BLaER1 treated with 17β-estradiol and CSF1 and Interleukin-3, amounts not matched to agents 10 nM and 100 nM (cell line): ENCODE measurements at regions not wholly inside any gene's neighbourhood (a gene's known extent, or its start where the extent isn't known, plus 50 kb on each side); places are given as distances from the start of the nearest gene placed in this dataset.

Source experiments
- H3K27ac ChIP-seq, 11 experiments: shearing (Covaris generic); formaldehyde crosslinking; 2 replicates each; pipeline ENCODE4 v1.8.1; 2022
- H3K27me3 ChIP-seq, 11 experiments: shearing (Covaris generic); formaldehyde crosslinking; 2 replicates each; pipeline ENCODE4 v1.8.1; 2022
- H3K36me3 ChIP-seq, 11 experiments: shearing (Covaris generic); formaldehyde crosslinking; 2 replicates each; pipeline ENCODE4 v1.8.1; 2022
- H3K4me1 ChIP-seq, 10 experiments: shearing (Covaris generic); formaldehyde crosslinking; 2 replicates each; pipeline ENCODE4 v1.8.1; 2022
- H3K4me2 ChIP-seq, 11 experiments: shearing (Covaris generic); formaldehyde crosslinking; 2 replicates each; pipeline ENCODE4 v1.8.1; 2022
- H3K4me3 ChIP-seq, 10 experiments: shearing (Covaris generic); formaldehyde crosslinking; 2 replicates each; pipeline ENCODE4 v1.8.1; 2022
- H3K9ac ChIP-seq, 11 experiments: shearing (Covaris generic); formaldehyde crosslinking; 2 replicates each; pipeline ENCODE4 v1.8.1; 2022
- H3K9me3 ChIP-seq, 11 experiments: shearing (Covaris generic); formaldehyde crosslinking; replicated peaks in 1 of 11; 2 replicates each; pipeline ENCODE4 v1.8.1; 2022
- H4K20me1 ChIP-seq, 11 experiments: shearing (Covaris generic); formaldehyde crosslinking; 2 replicates each; pipeline ENCODE4 v1.8.1; 2022
- Cebpa-rat ChIP-seq, 11 experiments: shearing (Covaris generic); IDR thresholded peaks; 2 replicates each; pipeline ENCODE4 v1.8.1; 2022

DNA sequence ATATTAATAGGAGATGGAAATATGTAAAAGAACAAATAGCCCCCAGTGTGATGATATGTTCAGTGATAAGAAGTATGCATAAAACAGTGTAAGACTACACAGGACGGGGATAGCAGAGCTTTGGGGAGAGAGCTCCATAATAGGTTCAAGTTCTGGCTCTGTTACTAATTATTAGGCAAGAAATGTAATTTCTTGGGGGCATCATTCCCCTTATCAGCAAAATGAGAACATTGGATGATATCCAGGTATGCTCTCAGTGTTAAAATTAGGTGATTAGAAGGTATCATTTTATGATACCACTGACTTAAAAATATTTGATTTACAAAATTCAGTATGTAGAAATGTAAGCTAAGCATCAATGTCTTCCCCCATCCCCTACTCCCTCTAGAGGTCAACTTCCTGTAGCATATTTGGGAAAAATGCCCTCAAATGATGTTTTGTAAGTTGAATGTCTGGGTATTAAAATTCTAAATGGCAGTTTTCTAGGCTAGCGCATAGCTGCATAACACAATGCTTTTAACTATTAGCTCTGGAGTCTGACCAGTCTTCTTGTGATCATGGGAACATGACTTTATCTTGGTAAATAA lies 585.7 kb upstream of the CAMK1G start:
- TF ChIP-seq Cebpa-rat (IDR thresholded peaks at IDR 0.05) = no peak
- H3K9me3 ChIP-seq = no peaks in the 10 kb centered on the region

DNA sequence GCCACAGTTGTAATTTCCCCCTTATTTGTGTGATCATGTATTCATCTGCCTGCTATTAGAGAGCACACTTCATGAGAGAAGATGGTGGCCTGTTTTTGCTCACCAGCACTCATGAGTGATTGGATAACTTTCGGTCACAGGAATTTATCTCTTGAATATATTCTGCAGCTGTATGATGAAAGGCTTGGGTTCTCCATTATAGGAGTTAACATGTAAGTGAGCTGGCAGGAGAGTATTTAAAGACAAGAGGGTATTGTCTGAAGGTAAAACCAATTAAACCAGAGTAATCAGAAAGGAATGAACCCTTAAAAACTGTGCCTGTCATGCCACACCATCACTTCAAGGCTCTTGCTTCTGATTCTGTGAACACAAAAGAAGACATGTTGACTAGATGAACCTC lies 574.9 kb upstream of the CAMK1G start:
- H3K27me3 ChIP-seq = no peaks in the 10 kb centered on the region
- no peak for TF ChIP-seq Cebpa-rat (IDR thresholded peaks at IDR 0.05)

More for the DNA sequence above, 585.7 kb upstream of the CAMK1G start:
- no peak overlapping the region for H3K4me3 ChIP-seq
- H4K20me1 ChIP-seq = no peaks in the 10 kb centered on the region
- H3K4me2 ChIP-seq = no peak overlapping the region
- H3K4me1 ChIP-seq = no peaks in the 10 kb centered on the region
- H3K9ac ChIP-seq = no peak overlapping the region
- no peaks in the 10 kb centered on the region for H3K36me3 ChIP-seq
- H3K27me3 ChIP-seq = no peaks in the 10 kb centered on the region
- H3K27ac ChIP-seq = no peak overlapping the region

DNA sequence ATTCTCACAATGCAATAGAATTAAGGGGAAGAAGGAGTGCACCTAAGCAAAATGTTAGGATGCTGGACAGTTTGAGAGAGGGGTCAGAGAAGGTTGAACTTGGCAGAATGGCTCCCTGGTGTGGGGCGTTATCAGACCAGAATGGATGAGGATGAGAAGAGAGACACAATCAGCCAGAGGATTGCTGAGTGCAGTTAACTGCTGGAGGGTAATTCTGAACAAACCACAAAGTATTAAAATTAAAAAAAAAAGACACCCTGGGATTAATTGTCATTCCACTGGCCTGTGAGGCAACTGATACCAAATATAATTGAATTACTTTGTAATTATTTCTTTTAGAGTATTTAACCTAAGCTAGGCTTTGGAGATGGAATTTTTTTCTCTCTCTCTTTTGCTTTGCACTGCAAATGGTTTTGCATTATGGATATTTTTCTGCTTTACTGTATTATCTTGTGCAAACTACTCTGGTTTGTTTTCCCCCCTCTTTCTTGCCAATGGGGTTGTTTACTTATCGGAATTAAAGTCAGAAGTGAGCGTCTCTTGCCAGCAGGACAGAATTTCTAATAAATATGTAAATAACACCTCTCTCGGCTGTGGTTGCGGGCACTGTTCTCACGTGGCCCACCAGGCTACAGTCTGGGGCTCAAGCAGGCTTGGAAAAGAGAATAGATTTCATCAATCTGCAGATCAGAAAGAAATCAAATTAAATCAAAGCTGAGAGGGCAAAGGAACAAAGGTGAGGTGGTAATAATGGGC lies 572.9 kb upstream of the CAMK1G start:
- H3K36me3 ChIP-seq = no peaks in the 10 kb centered on the region
- H3K4me1 ChIP-seq = no peaks in the 10 kb centered on the region
- H3K4me2 ChIP-seq = no peak overlapping the region
- no peaks in the 10 kb centered on the region for H4K20me1 ChIP-seq
- no peaks in the 10 kb centered on the region for H3K27me3 ChIP-seq
- no peak for TF ChIP-seq Cebpa-rat (IDR thresholded peaks at IDR 0.05)
- H3K9me3 ChIP-seq = peaks cover 0 to 14% (median 0%) of the 10 kb centered on the region in 11 experiments; a peak in 1 of 22 replicates
- H3K9ac ChIP-seq = no peak overlapping the region
- H3K4me3 ChIP-seq = no peak overlapping the region
- H3K27ac ChIP-seq = no peak overlapping the region

More for the DNA sequence above, 574.9 kb upstream of the CAMK1G start:
- no peak overlapping the region for H3K27ac ChIP-seq
- H4K20me1 ChIP-seq = no peaks in the 10 kb centered on the region
- H3K4me2 ChIP-seq = no peak overlapping the region
- no peaks in the 10 kb centered on the region for H3K4me1 ChIP-seq
- no peaks in the 10 kb centered on the region for H3K36me3 ChIP-seq
- H3K9ac ChIP-seq = no peak overlapping the region
- H3K4me3 ChIP-seq = no peak overlapping the region
- peaks cover 0 to 14% (median 0%) of the 10 kb centered on the region in 11 experiments; a peak in 1 of 22 replicates for H3K9me3 ChIP-seq

DNA sequence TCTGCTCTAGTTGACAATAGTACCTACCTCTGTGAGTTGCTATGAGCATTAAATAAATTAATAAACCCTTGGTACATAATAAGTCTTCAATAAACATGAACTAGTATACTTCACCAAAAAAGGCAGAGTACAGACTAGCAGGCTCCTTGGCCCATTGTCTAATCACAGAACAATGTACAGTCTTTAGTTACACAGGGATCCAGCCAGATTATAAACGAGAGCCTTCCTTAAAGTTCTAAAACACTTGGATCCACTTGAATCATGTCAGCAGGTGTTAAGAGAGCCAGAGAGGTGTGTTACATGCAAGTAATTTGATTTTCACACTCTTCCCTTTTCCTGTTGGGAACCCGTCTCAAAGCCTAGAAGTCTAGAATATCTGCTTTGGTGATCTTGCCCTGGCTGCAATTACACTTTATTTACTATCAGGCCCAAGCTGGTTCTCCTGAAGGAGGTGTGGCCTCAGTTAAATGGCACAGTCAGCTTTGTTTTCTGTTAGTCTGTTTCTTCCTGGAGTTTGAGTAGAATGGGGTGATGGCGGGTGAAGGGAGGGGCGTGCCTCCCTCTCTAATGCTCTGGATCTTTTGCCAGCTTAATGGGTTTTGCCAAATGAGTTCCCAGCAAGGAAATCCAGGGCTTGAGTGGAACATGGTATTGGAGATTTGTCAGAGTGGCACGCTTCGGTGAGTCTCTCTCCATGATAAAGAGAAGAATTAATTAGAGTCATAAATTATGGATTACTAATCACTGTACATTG lies 570.9 kb upstream of the CAMK1G start:
- peaks cover 0 to 14% (median 0%) of the 10 kb centered on the region in 11 experiments; a peak in 2 of 22 replicates for H3K9me3 ChIP-seq
- H3K27ac ChIP-seq = no peak overlapping the region
- no peaks in the 10 kb centered on the region for H3K27me3 ChIP-seq
- no peak overlapping the region for H3K4me2 ChIP-seq
- TF ChIP-seq Cebpa-rat (IDR thresholded peaks at IDR 0.05) = no peak
- no peaks in the 10 kb centered on the region for H3K4me1 ChIP-seq
- H4K20me1 ChIP-seq = no peaks in the 10 kb centered on the region
- H3K4me3 ChIP-seq = no peak overlapping the region
- H3K36me3 ChIP-seq = no peaks in the 10 kb centered on the region
- no peak overlapping the region for H3K9ac ChIP-seq

DNA sequence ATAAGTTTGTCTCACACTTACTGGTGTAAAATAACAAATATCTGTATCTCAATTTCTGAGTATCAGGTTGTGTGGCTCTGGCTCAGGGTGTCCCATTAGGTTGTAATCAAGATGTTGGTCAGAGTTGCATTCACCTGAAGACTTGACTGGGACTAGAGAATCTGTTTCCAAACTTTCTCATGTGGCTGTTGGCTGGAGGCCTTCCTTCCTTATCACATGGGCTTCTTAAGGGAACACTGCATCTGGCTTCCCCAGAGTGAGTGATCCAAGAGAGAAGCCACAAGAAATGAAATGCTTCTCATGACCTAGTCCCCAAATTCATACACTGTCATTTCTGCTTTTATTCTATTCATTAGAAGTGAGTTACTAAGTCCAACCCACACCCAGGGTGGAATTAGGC lies 568.4 kb upstream of the CAMK1G start:
- Histone ChIP-seq H3K36me3 (0 out of 22 replicates have a peak, but pooled peaks cover 0 to 3% (median 0%) of the 10 kb centered on the region in 11 experiments), H3K27ac (no peak overlapping the region)
- TF ChIP-seq Cebpa-rat (IDR thresholded peaks at IDR 0.05) = no peak

DNA sequence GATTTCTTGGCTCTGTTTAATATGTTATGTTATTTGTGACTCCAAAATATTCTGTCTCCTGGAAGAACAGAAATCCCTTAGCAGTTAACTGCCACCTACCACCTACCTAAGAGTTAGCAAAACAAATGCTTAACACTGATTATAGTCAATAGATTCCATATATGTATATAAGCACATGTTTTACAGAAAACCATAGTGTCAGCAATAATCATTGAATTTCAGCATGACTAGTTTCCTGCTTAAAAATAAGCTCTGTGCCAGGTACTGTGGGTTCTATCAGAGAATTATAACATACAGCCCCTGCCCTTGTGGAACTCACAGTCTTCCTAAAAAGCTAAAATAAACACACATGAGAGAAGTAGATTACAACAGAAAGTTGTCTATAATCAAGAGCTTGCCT lies 561.9 kb upstream of the CAMK1G start:
- Histone ChIP-seq H3K4me2 (no peak overlapping the region), H4K20me1 (no peaks in the 10 kb centered on the region), H3K36me3 (0 out of 22 replicates have a peak, but pooled peaks cover 0 to 7% (median 0%) of the 10 kb centered on the region in 11 experiments), H3K4me3 (no peak overlapping the region), H3K4me1 (no peaks in the 10 kb centered on the region), H3K9me3 (peaks cover 20 to 54% (median 24%) of the 10 kb centered on the region in 11 experiments), H3K9ac (no peak overlapping the region), H3K27me3 (no peaks in the 10 kb centered on the region), H3K27ac (no peak overlapping the region)
- no peak for TF ChIP-seq Cebpa-rat (IDR thresholded peaks at IDR 0.05)

More for the DNA sequence above, 568.4 kb upstream of the CAMK1G start:
- H3K4me3 ChIP-seq = no peak overlapping the region
- peaks cover 10 to 18% (median 12%) of the 10 kb centered on the region in 11 experiments for H3K9me3 ChIP-seq
- no peak overlapping the region for H3K9ac ChIP-seq
- no peaks in the 10 kb centered on the region for H3K4me1 ChIP-seq
- H3K27me3 ChIP-seq = no peaks in the 10 kb centered on the region
- H3K4me2 ChIP-seq = no peak overlapping the region
- no peaks in the 10 kb centered on the region for H4K20me1 ChIP-seq

DNA sequence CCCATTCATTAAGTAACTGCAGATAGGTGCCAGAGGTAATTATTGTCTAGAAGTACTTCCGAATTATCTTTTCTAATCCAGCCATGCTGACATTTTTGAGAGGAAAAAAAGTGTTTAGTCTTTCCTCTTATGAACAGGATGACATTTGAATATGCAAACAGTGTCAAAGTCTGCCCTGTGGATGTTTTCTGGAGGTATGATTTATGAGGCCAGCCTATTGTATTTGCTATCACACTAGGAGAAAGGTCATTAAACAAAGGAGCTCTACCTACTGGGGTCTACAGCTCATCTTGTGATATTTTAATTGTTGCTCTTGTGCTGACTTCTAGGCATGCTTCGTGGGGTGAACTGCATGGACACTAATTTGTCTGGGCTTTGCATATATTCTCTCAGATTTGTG lies 559.7 kb upstream of the CAMK1G start:
- H3K9me3 ChIP-seq = peaks cover 20 to 49% (median 24%) of the 10 kb centered on the region in 11 experiments
- H4K20me1 ChIP-seq = no peaks in the 10 kb centered on the region
- no peak for TF ChIP-seq Cebpa-rat (IDR thresholded peaks at IDR 0.05)
- H3K4me2 ChIP-seq = no peak overlapping the region
- H3K27me3 ChIP-seq = no peaks in the 10 kb centered on the region
- no peak overlapping the region for H3K4me3 ChIP-seq
- H3K4me1 ChIP-seq = no peaks in the 10 kb centered on the region
- no peak overlapping the region for H3K9ac ChIP-seq
- no peak overlapping the region for H3K27ac ChIP-seq
- 0 out of 22 replicates have a peak, but pooled peaks cover 0 to 7% (median 0%) of the 10 kb centered on the region in 11 experiments for H3K36me3 ChIP-seq

DNA sequence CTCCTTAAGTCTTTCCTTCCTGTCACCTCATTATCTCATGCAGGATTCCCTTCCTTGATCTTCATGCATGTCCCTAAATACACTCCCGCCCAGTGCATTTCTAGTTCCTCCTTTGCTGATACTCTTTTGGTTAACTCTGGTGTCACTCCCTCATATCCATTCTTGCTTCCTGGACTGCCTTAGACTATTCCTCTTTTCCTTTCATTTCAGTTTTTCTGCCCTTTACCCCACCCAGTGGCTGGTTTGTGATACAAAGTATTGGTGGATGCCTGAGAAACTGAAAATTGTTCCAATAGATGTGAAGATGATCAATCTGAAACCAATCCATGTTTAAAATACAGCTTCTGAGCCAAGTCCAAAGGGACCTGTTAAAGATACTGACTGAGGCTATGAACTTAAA lies 553.8 kb upstream of the CAMK1G start:
- no peak overlapping the region for H3K27ac ChIP-seq

More for the DNA sequence above, 553.8 kb upstream of the CAMK1G start:
- Histone ChIP-seq H3K27me3 (no peaks in the 10 kb centered on the region), H3K36me3 (no peaks in the 10 kb centered on the region), H4K20me1 (no peaks in the 10 kb centered on the region), H3K4me1 (peaks cover 0 to 9% (median 0%) of the 10 kb centered on the region in 10 experiments; a peak in 5 of 20 replicates), H3K4me3 (no peak overlapping the region), H3K4me2 (peak overlapping the region in 1 of 11 experiments; percentile 32; a peak in 2 of 22 replicates), H3K9me3 (peaks cover 0 to 14% (median 0%) of the 10 kb centered on the region in 11 experiments; a peak in 2 of 22 replicates), H3K9ac (no peak overlapping the region)
- no peak for TF ChIP-seq Cebpa-rat (IDR thresholded peaks at IDR 0.05)
